HL-60 (cell line): ENCODE measurements at regions not wholly inside any gene's neighbourhood (a gene's known extent, or its start where the extent isn't known, plus 50 kb on each side); places are given as distances from the start of the nearest gene placed in this dataset.

ENCODE experiments used
- DNase-seq, 2 experiments: peaks; one replicate each; pipeline ENCODE4 v3.0.0-alpha.2; 2010 to 2020; ENCODE audit warnings: low read depth in 1 of 2, low spot score in 1 of 2
- H3K27ac ChIP-seq: fragments of 250-450 bp; sonication (Bioruptor Pico); replicated peaks from 2 replicates; pipeline ENCODE4 v1.5.1; 2020; ENCODE audit warnings: mild to moderate bottlenecking, moderate library complexity
- H3K27me3 ChIP-seq: fragments of 250-450 bp; sonication (Bioruptor Pico); 2 replicates; pipeline ENCODE4 v1.5.1; 2021; ENCODE audit warnings: mild to moderate bottlenecking, moderate library complexity; ENCODE audit not compliant: insufficient read depth, poor library complexity, severe bottlenecking
- H3K4me3 ChIP-seq: replicated peaks from 2 replicates; pipeline ENCODE4 v1.5.1; 2011; ENCODE audit warnings: mild to moderate bottlenecking, control low read depth, low read length; ENCODE audit not compliant: insufficient read depth
- GABPA ChIP-seq: IDR thresholded peaks from 2 replicates; pipeline ENCODE4 v1.6.1; 2012; ENCODE audit warnings: low read depth
- POLR2AphosphoS5 ChIP-seq: IDR thresholded peaks from 2 replicates; pipeline ENCODE4 v1.6.1; 2012; ENCODE audit warnings: low read depth
- SPI1 ChIP-seq: IDR thresholded peaks from 2 replicates; pipeline ENCODE4 v1.6.1; 2012; ENCODE audit warnings: low read depth, mild to moderate bottlenecking, borderline replicate concordance
- TF ChIP-seq, protein P1 (sequence below): IDR thresholded peaks from one replicate; pipeline ENCODE4 v1.5.1; 2011; ENCODE audit warnings: low read length, control low read depth, inconsistent platforms; ENCODE audit not compliant: insufficient read depth
- TF ChIP-seq, protein P2 (sequence below): IDR thresholded peaks from 2 replicates; pipeline ENCODE4 v1.6.1; 2012; ENCODE audit warnings: low read depth; ENCODE audit not compliant: insufficient replicate concordance

- peaks cover 5% of the 10 kb centered on the region for H3K27me3 ChIP-seq
- H3K27ac ChIP-seq, result no peak overlapping the region
- no peak for DNase-seq
- H3K4me3 ChIP-seq, result no peak overlapping the region
- TF ChIP-seq SPI1, result no peak
- no peak for TF ChIP-seq GABPA
- TF ChIP-seq, protein P1, sequence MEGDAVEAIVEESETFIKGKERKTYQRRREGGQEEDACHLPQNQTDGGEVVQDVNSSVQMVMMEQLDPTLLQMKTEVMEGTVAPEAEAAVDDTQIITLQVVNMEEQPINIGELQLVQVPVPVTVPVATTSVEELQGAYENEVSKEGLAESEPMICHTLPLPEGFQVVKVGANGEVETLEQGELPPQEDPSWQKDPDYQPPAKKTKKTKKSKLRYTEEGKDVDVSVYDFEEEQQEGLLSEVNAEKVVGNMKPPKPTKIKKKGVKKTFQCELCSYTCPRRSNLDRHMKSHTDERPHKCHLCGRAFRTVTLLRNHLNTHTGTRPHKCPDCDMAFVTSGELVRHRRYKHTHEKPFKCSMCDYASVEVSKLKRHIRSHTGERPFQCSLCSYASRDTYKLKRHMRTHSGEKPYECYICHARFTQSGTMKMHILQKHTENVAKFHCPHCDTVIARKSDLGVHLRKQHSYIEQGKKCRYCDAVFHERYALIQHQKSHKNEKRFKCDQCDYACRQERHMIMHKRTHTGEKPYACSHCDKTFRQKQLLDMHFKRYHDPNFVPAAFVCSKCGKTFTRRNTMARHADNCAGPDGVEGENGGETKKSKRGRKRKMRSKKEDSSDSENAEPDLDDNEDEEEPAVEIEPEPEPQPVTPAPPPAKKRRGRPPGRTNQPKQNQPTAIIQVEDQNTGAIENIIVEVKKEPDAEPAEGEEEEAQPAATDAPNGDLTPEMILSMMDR, result no peak
Measured at GRCh38 chr5:73381590-73382400, 66.8 kb downstream of the FOXD1 start.

DNA sequence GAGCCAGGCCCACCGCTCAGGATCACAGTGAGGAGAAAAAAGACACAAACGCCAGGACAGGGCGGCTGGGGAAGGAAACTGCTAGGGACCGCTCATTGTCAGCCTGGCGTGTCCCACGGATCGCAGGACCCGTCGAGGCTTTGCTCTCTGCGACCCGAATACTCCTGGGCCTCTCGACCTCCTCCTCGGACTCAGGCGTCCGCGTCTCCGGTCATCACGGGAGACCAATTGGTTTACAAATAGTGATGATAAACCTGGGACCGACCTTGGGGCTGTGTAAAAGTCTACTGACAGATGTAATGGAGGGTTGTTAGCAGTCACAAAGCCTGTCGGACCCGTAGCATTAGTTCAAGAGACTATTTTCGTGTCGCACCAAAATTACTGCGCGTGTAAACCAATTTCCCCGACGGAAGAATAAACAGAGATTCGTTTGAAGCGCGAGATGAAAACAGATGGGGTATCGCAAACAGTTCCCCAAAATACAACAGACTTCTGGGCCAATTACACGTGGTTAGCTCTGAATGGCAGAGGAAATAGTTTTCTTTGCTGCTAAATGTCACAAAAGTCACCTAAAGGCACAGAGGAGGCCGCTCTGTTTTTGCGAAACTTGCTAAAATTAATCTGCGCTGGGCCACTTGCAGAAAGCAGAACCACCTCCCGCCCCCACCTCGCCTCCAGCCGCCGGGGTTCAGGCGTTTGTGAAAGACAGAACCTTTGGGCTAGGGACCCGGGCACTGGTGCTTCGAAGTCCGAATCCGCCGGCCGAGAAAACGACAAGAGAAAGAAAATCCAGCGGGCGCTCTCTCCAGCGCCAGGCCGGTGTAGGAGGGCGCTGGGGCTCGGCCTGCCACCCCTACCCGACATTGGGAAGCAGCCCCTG lies 67.6 kb downstream of the FOXD1 start:
- no peak overlapping the region for H3K27ac ChIP-seq
- peaks cover 5% of the 10 kb centered on the region for H3K27me3 ChIP-seq
- TF ChIP-seq SPI1, result no peak
- TF ChIP-seq, protein P1, result no peak
- TF ChIP-seq GABPA, result no peak
- TF ChIP-seq POLR2AphosphoS5, result no peak
- TF ChIP-seq, protein P2, sequence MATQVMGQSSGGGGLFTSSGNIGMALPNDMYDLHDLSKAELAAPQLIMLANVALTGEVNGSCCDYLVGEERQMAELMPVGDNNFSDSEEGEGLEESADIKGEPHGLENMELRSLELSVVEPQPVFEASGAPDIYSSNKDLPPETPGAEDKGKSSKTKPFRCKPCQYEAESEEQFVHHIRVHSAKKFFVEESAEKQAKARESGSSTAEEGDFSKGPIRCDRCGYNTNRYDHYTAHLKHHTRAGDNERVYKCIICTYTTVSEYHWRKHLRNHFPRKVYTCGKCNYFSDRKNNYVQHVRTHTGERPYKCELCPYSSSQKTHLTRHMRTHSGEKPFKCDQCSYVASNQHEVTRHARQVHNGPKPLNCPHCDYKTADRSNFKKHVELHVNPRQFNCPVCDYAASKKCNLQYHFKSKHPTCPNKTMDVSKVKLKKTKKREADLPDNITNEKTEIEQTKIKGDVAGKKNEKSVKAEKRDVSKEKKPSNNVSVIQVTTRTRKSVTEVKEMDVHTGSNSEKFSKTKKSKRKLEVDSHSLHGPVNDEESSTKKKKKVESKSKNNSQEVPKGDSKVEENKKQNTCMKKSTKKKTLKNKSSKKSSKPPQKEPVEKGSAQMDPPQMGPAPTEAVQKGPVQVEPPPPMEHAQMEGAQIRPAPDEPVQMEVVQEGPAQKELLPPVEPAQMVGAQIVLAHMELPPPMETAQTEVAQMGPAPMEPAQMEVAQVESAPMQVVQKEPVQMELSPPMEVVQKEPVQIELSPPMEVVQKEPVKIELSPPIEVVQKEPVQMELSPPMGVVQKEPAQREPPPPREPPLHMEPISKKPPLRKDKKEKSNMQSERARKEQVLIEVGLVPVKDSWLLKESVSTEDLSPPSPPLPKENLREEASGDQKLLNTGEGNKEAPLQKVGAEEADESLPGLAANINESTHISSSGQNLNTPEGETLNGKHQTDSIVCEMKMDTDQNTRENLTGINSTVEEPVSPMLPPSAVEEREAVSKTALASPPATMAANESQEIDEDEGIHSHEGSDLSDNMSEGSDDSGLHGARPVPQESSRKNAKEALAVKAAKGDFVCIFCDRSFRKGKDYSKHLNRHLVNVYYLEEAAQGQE, result no peak
- no peak for DNase-seq
- no peak overlapping the region for H3K4me3 ChIP-seq

DNA sequence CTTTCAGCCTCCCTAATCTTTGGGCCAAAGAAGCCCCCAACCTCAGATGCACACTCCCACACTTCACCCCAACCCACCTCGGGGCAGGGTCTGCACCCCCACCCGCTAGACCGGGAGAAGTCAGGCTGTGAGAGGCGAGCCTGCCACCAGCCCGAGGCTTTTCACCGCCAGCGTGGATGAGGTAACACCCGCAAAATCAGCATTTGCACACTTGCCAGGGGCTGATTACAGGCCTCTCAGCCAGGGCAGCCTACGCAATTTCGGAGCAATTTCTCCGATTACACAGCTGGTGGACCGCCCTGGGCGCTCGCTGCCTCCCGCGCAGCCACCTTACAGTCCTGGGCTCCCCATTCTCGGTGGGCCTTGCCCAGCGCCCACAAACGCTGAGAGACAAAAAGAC lies 68.5 kb downstream of the FOXD1 start:
- no peak for TF ChIP-seq GABPA
- no peak for TF ChIP-seq SPI1
- TF ChIP-seq, protein P1, result no peak
- TF ChIP-seq, protein P2, result no peak
- TF ChIP-seq POLR2AphosphoS5, result no peak
- no peak overlapping the region for H3K4me3 ChIP-seq
- DNase-seq, result no peak
- peaks cover 5% of the 10 kb centered on the region for H3K27me3 ChIP-seq
- H3K27ac ChIP-seq, result no peak overlapping the region
